Sigmoid colon (tissue), 6 donors: ENCODE measurements at regions not wholly inside any gene's neighbourhood (a gene's known extent, or its start where the extent isn't known, plus 50 kb on each side); places are given as distances from the start of the nearest gene placed in this dataset.

Experiments used
- DNase-seq: peaks from one replicate; pipeline ENCODE4 v3.0.0-alpha.2; 2019
- H3K27ac ChIP-seq, 4 donors: fragments of 200-600 bp; sonication (generic); one replicate each; pipeline ENCODE4 v1.5.1; 2016 to 2019; ENCODE audit warnings: mild to moderate bottlenecking in 1 of 4
- H3K27me3 ChIP-seq, 3 donors: fragments of 200-600 bp; sonication (generic); one replicate each; pipeline ENCODE4 v1.5.1; 2019; ENCODE audit warnings: mild to moderate bottlenecking in 1 of 3
- H3K36me3 ChIP-seq, 4 donors: fragments of 200-600 bp; sonication (generic); one replicate each; pipeline ENCODE4 v1.5.1; 2016 to 2019
- H3K4me1 ChIP-seq, 4 donors: fragments of 200-600 bp; sonication (generic); one replicate each; pipeline ENCODE4 v1.5.1; 2017 to 2019
- H3K4me3 ChIP-seq, 4 donors: fragments of 200-600 bp; sonication (generic); one replicate each; pipeline ENCODE4 v1.5.1; 2017 to 2019; ENCODE audit warnings: mild to moderate bottlenecking in 2 of 4, moderate library complexity in 1 of 4
- H3K9me3 ChIP-seq, 4 donors: fragments of 200-600 bp in 3 of 4; sonication (generic) in 3 of 4; one replicate each; pipeline versions ENCODE4 v1.5.1 to v1.6.1; 2013 to 2019
- CTCF ChIP-seq, 4 experiments: fragments of 450-650 bp in 3 of 4; fragments of 200-600 bp in 1 of 4; IDR thresholded peaks; one replicate each; pipeline ENCODE4 v1.5.1; 2016 to 2019; ENCODE audit warnings: antibody characterized with exemption in 4 of 4, mild to moderate bottlenecking in 3 of 4, moderate library complexity in 2 of 4
- EP300 ChIP-seq, 4 donors: sonication (generic); formaldehyde crosslinking; IDR thresholded peaks; one replicate each; pipeline ENCODE4 v1.6.1; 2017; ENCODE audit warnings: antibody characterized with exemption in 4 of 4
- POLR2A ChIP-seq, 2 donors: fragments of 450-650 bp; IDR thresholded peaks; one replicate each; pipeline ENCODE4 v1.6.1; 2016; ENCODE audit warnings: antibody characterized with exemption in 2 of 2, mild to moderate bottlenecking in 2 of 2, moderate library complexity in 2 of 2
- POLR2AphosphoS5 ChIP-seq, 4 donors: sonication (generic); formaldehyde crosslinking; IDR thresholded peaks; one replicate each; pipeline ENCODE4 v1.6.1; 2017; ENCODE audit warnings: antibody characterized with exemption in 4 of 4
- WGBS, 2 donors: extraction: QIAGEN DNeasy Blood & Tissue Kit; methylation state at CpG; one replicate each; pipeline ENCODE4 v1.1.7; 2013; 5-methylcytosine and 5-hydroxymethylcytosine counted together
- intact Hi-C: fragments of 100-400 bp; cut with DNase I; formaldehyde crosslinking; loops from one replicate; pipeline ENCODE4 v1.15.1; 2023
- donor health status: healthy with polysubstance abuse.
- donor health status: healthy.

DNA sequence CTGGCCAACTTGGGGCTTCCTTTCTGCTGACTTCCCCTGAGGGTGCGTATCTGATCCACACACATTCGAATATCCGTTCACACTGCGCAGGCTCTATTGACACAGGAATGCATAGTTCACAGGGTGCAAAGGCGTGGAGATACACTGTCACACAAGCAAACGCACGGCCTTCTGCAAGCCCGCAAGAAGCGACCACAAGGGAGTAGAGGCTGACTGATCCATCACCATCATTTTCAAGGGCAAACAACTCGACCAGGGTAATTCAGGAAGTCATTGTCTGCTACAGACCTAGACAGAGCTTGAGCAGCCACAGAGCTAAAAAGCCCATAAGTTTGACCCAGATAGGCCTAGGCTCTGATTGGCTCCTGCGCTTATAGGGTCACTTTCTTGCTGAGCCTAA lies 392.3 kb downstream of the MN1 start:
- no peaks in the 10 kb centered on the region for H3K36me3 ChIP-seq
- H3K4me3 ChIP-seq = no peak overlapping the region
- 81 to 82% methylated on average over 11 of the region's 11 CpGs for WGBS, 2 donors
- peaks cover 0 to 4% (median 2%) of the 10 kb centered on the region in 4 donors for H3K4me1 ChIP-seq
- no peaks in the 10 kb centered on the region for H3K27me3 ChIP-seq
- no peak for TF ChIP-seq CTCF (IDR thresholded peaks at IDR 0.05)
- TF ChIP-seq EP300 (IDR thresholded peaks at IDR 0.05) = no peak
- TF ChIP-seq POLR2AphosphoS5 (IDR thresholded peaks at IDR 0.05) = no peak
- TF ChIP-seq POLR2A (IDR thresholded peaks at IDR 0.05) = no peak
- H3K27ac ChIP-seq = no peak overlapping the region
- no peak for DNase-seq
- no peaks in the 10 kb centered on the region for H3K9me3 ChIP-seq
- intact Hi-C loops = loop anchor here (10.0 kb wide), 1 partner anchor 396 kb away; the partner anchor contains the start of gene MN1

- Histone ChIP-seq H3K27ac (no peak overlapping the region), H3K36me3 (no peaks in the 10 kb centered on the region), H3K4me3 (no peak overlapping the region), H3K27me3 (peaks cover 0 to 8% (median 0%) of the 10 kb centered on the region in 3 donors), H3K4me1 (peaks cover 0 to 21% (median 5%) of the 10 kb centered on the region in 4 donors), H3K9me3 (no peaks in the 10 kb centered on the region)
- intact Hi-C loops = no loop called here
- TF ChIP-seq CTCF (IDR thresholded peaks at IDR 0.05) (no peak), EP300 (IDR thresholded peaks at IDR 0.05) (no peak), POLR2A (IDR thresholded peaks at IDR 0.05) (no peak), POLR2AphosphoS5 (IDR thresholded peaks at IDR 0.05) (no peak)
- no peak for DNase-seq
- 80 to 90% methylated on average over 7 of the region's 7 CpGs for WGBS, 2 donors
These were observed 388.6 kb downstream of the MN1 start for GRCh38 chr22:27412866-27413445.

DNA sequence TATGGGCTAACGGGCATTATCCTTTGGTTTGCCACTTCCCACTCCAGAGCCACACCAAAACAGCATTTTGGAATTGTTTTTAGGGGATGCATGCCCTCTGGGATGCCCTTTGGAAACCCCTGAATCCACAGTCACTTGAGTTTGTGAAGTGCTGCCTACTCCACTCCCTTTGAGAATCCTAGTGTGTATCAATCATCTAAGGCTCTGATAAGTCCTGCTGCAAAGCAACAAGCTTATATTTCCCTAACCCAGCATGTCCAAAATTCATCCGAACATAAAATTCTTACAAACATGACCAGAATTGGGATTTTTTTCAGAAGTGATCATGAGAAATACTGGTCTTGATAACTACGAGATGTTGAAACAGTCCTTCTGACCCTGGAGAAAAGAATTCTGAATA lies 387.9 kb downstream of the MN1 start:
- no peak for DNase-seq
- WGBS, 2 donors = 78 to 83% methylated on average over 3 of the region's 3 CpGs
- H3K4me1 ChIP-seq = peaks cover 0 to 21% (median 5%) of the 10 kb centered on the region in 4 donors
- no peaks in the 10 kb centered on the region for H3K36me3 ChIP-seq
- H3K27ac ChIP-seq = no peak overlapping the region
- no peaks in the 10 kb centered on the region for H3K9me3 ChIP-seq
- no peak overlapping the region for H3K4me3 ChIP-seq
- TF ChIP-seq POLR2AphosphoS5 (IDR thresholded peaks at IDR 0.05) (no peak), EP300 (IDR thresholded peaks at IDR 0.05) (no peak), CTCF (IDR thresholded peaks at IDR 0.05) (no peak), POLR2A (IDR thresholded peaks at IDR 0.05) (no peak)
- intact Hi-C loops = no loop called here
- H3K27me3 ChIP-seq = peaks cover 0 to 8% (median 0%) of the 10 kb centered on the region in 3 donors

DNA sequence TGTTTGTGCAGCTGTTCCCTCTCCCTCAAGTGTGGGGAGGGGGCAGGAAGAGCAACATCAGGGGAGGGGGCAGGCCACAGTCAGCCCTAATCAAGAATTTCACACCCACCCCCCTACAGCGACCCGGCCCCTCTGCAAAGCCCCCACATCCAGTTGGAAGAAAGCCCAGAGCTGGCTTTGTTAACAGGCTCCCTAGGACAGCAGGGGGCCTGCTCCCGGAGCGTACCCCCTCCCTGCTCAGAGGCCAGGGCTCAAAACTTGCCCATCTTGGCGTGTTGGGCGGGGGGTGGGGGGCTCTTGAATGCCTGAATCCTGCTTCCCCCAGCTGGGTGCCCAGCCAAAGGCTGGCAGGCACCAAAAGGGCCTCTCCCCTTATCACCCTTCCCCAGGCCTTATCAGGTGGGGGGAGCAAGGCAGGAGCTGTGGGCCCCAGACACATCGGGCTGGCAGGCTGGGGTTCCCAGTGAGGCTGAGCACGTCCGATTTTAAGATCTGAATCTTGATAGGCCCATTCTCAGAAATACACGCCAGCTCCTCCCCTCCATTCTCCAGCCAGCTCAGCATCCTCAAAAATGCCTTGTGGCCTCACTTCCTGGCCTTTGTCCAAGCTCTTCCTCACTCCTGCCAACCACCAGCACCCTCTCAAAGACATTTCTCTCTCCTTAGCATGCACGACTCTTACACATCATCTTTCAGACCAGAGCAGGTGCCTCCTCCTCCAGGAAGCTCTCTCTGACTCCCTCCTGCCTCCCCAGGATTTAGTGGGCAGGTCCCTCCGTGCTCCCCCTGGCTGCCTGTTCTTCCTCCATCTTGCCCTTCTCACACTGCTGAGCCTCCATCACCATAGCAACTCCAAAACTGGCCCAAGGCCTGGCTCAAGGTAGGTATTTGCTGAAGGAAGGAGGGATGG lies 384.8 kb downstream of the MN1 start:
- TF ChIP-seq EP300 (IDR thresholded peaks at IDR 0.05) = no peak
- no peak for TF ChIP-seq CTCF (IDR thresholded peaks at IDR 0.05)
- TF ChIP-seq POLR2A (IDR thresholded peaks at IDR 0.05) = no peak
- TF ChIP-seq POLR2AphosphoS5 (IDR thresholded peaks at IDR 0.05) = no peak
- Histone ChIP-seq H3K27me3 (peaks cover 0 to 8% (median 0%) of the 10 kb centered on the region in 3 donors), H3K36me3 (no peaks in the 10 kb centered on the region), H3K27ac (no peak overlapping the region), H3K4me1 (peaks cover 0 to 33% (median 19%) of the 10 kb centered on the region in 4 donors), H3K4me3 (no peak overlapping the region), H3K9me3 (no peaks in the 10 kb centered on the region)
- intact Hi-C loops = no loop called here
- WGBS, 2 donors = 33 to 34% methylated on average over 12 of the region's 12 CpGs
- DNase-seq = no peak
